ENCODE measurements at regions not wholly inside any gene's neighbourhood (a gene's known extent, or its start where the extent isn't known, plus 50 kb on each side); places are given as distances from the start of the nearest gene placed in this dataset.
"Not testable (repeated sequence)": the region's sequence is repeated elsewhere in the genome, so short reads cannot be mapped to it uniquely, and the experiment has no call there.

- H3K36me3 ChIP-seq: no peaks in the 10 kb centered on the region
- no peak overlapping the region for H3K4me3 ChIP-seq
- no peak for TF ChIP-seq CTCF (IDR thresholded peaks at IDR 0.05)
- no peak for TF ChIP-seq POLR2A (IDR thresholded peaks at IDR 0.05)
- TF ChIP-seq EP300 (IDR thresholded peaks at IDR 0.05): no peak
- H3K9me3 ChIP-seq: no peaks in the 10 kb centered on the region
- H3K4me1 ChIP-seq: no peaks in the 10 kb centered on the region
- H3K27me3 ChIP-seq: no peaks in the 10 kb centered on the region
- DNase-seq (ENCODE audit: low spot score in 2 of 2): no peak
- H3K27ac ChIP-seq: no peak overlapping the region
Observed at GRCh38 chr11:87574193-87574592, 536.5 kb downstream of the TMEM135 start.

GRCh38 chr11:87573708-87574107, 536.0 kb downstream of the TMEM135 start:
- Histone ChIP-seq H3K27ac (no peak overlapping the region), H3K4me1 (no peaks in the 10 kb centered on the region), H3K27me3 (no peaks in the 10 kb centered on the region), H3K36me3 (no peaks in the 10 kb centered on the region), H3K9me3 (no peaks in the 10 kb centered on the region), H3K4me3 (no peak overlapping the region)
- no peak for DNase-seq (ENCODE audit: low spot score in 2 of 2)
- TF ChIP-seq CTCF (IDR thresholded peaks at IDR 0.05): no peak
- TF ChIP-seq POLR2A (IDR thresholded peaks at IDR 0.05): no peak
- TF ChIP-seq EP300 (IDR thresholded peaks at IDR 0.05): no peak
- 82 to 89% methylated on average over 1 of the region's 1 CpG for WGBS, 2 donors

GRCh38 chr11:87572881-87573280, 535.1 kb downstream of the TMEM135 start:
- H3K4me1 ChIP-seq: no peaks in the 10 kb centered on the region
- TF ChIP-seq CTCF (IDR thresholded peaks at IDR 0.05) (no peak), EP300 (IDR thresholded peaks at IDR 0.05) (no peak), POLR2A (IDR thresholded peaks at IDR 0.05) (no peak)
- H3K27me3 ChIP-seq: no peaks in the 10 kb centered on the region
- no peaks in the 10 kb centered on the region for H3K9me3 ChIP-seq
- DNase-seq (ENCODE audit: low spot score in 2 of 2): no peak
- H3K36me3 ChIP-seq: no peaks in the 10 kb centered on the region
- H3K4me3 ChIP-seq: no peak overlapping the region
- no peak overlapping the region for H3K27ac ChIP-seq

GRCh38 chr11:87560352-87560751, 522.6 kb downstream of the TMEM135 start:
- H3K27me3 ChIP-seq: no peaks in the 10 kb centered on the region
- H3K36me3 ChIP-seq: no peaks in the 10 kb centered on the region
- no peaks in the 10 kb centered on the region for H3K9me3 ChIP-seq
- no peak overlapping the region for H3K4me3 ChIP-seq
- DNase-seq (ENCODE audit: low spot score in 2 of 2): no peak
- H3K4me1 ChIP-seq: no peaks in the 10 kb centered on the region
- 93 to 100% methylated on average over 1 of the region's 1 CpG for WGBS, 2 donors
- TF ChIP-seq EP300 (IDR thresholded peaks at IDR 0.05) (no peak), CTCF (IDR thresholded peaks at IDR 0.05) (no peak), POLR2A (IDR thresholded peaks at IDR 0.05) (no peak)
- H3K27ac ChIP-seq: no peak overlapping the region

- H3K27ac ChIP-seq; DNase-seq (ENCODE audit: low spot score in 2 of 2); H3K36me3 ChIP-seq; H3K4me1 ChIP-seq; H3K9me3 ChIP-seq; H3K27me3 ChIP-seq; H3K4me3 ChIP-seq: not testable (repeated sequence)
- WGBS, 2 donors: 53 to 54% methylated on average over 3 of the region's 3 CpGs
Observed at GRCh38 chr11:87559852-87560251, 522.1 kb downstream of the TMEM135 start.

- WGBS, 2 donors: 55 to 56% methylated on average over 2 of the region's 2 CpGs
- H3K36me3 ChIP-seq: no peaks in the 10 kb centered on the region
- TF ChIP-seq POLR2A (IDR thresholded peaks at IDR 0.05) (no peak), EP300 (IDR thresholded peaks at IDR 0.05) (no peak)
- no peak overlapping the region for H3K27ac ChIP-seq
- H3K9me3 ChIP-seq: peaks cover 0 to 6% (median 0%) of the 10 kb centered on the region in 4 donors
- H3K4me3 ChIP-seq: no peak overlapping the region
- DNase-seq (ENCODE audit: low spot score in 2 of 2): no peak
- H3K4me1 ChIP-seq: no peaks in the 10 kb centered on the region
- no peaks in the 10 kb centered on the region for H3K27me3 ChIP-seq
Observed at GRCh38 chr11:87555101-87555500, 517.4 kb downstream of the TMEM135 start.

Data from tibial nerve (tissue), 4 donors.